Adrenal gland (tissue), 9 donors: ENCODE measurements at regions not wholly inside any gene's neighbourhood (a gene's known extent, or its start where the extent isn't known, plus 50 kb on each side); places are given as distances from the start of the nearest gene placed in this dataset.

ENCODE experiments used
- DNase-seq, 7 donors: peaks; one replicate each; pipeline ENCODE4 v3.0.0-alpha.2; 2019 to 2020
- H3K27ac ChIP-seq, 5 donors: fragments of 200-600 bp; sonication (generic) in 4 of 5; 1 replicate in 3 of 5; 2 replicates in 2 of 5; pipeline versions ENCODE4 v1.5.1 to v1.8.0; 2016 to 2020; ENCODE audit warnings: mild to moderate bottlenecking in 1 of 5
- H3K27me3 ChIP-seq: fragments of 200-600 bp; 2 replicates; pipeline ENCODE4 v1.8.0; 2021
- H3K36me3 ChIP-seq, 2 donors: fragments of 200-600 bp; replicated peaks in 1 of 2; 1 replicate in 1 of 2; 2 replicates in 1 of 2; pipeline versions ENCODE4 v1.5.1 to v1.8.0; 2018 to 2022
- H3K4me1 ChIP-seq, 2 donors: fragments of 200-600 bp; replicated peaks in 1 of 2; 1 replicate in 1 of 2; 2 replicates in 1 of 2; pipeline versions ENCODE4 v1.5.1 to v1.8.0; 2018 to 2021
- H3K4me3 ChIP-seq, 4 donors: fragments of 200-600 bp; sonication (generic) in 3 of 4; one replicate each; pipeline ENCODE4 v1.5.1; 2016 to 2018
- H3K9me3 ChIP-seq, 3 donors: fragments of 200-600 bp; sonication (generic) in 1 of 3; replicated peaks in 1 of 3; 1 replicate in 2 of 3; 2 replicates in 1 of 3; pipeline versions ENCODE4 v1.5.1 to v1.8.0; 2016 to 2021
- CTCF ChIP-seq, 6 experiments: fragments of 450-650 bp in 4 of 6; fragments of 200-600 bp in 2 of 6; sonication (generic) in 1 of 6; IDR thresholded peaks; 1 replicate in 5 of 6; 2 replicates in 1 of 6; pipeline versions ENCODE4 v1.5.1 to v1.8.0; 2016 to 2021; ENCODE audit warnings: antibody characterized with exemption in 6 of 6, mild to moderate bottlenecking in 2 of 6, moderate library complexity in 1 of 6
- POLR2A ChIP-seq, 2 donors: fragments of 450-650 bp; IDR thresholded peaks; one replicate each; pipeline ENCODE4 v1.6.1; 2017; ENCODE audit warnings: antibody characterized with exemption in 2 of 2, mild to moderate bottlenecking in 2 of 2, moderate library complexity in 1 of 2
- WGBS, 4 donors: extraction: QIAGEN DNeasy Blood & Tissue Kit in 2 of 4; methylation state at CpG; one replicate each; pipeline versions ENCODE4 v1.1.5 to v1.1.7; 2013 to 2017; 5-methylcytosine and 5-hydroxymethylcytosine counted together
- intact Hi-C, 2 donors: fragments of 100-400 bp; cut with DNase I; formaldehyde crosslinking; loops; one replicate each; pipeline versions ENCODE4 v1.14.1 to v1.15.0; 2022 to 2023
- donor health status: healthy with polysubstance abuse.
- donor health status: Bipolar disorder and iron deficiency.
- donor health status: DM: yes; HTN: yes; CAD: no.
- donor health status: DM: no; HTN: no; CAD: no.
- donor health status: DM: no; HTN: no; CAD: no.

GRCh38 chr14:101232340-101233020, 328.8 kb upstream of the DIO3 start:
- H3K9me3 ChIP-seq: no peaks in the 10 kb centered on the region
- peak in 1 of 7 donors; percentile 9 for DNase-seq
- 83 to 88% (median 87%) methylated on average over 21 of the region's 21 CpGs for WGBS, 4 donors

GRCh38 chr14:101233021-101233366, 328.3 kb upstream of the DIO3 start:
- Histone ChIP-seq H3K27ac (no peak overlapping the region), H3K27me3 (no peaks in the 10 kb centered on the region), H3K4me3 (no peak overlapping the region), H3K36me3 (no peaks in the 10 kb centered on the region), H3K4me1 (no peaks in the 10 kb centered on the region), H3K9me3 (no peaks in the 10 kb centered on the region)
- DNase-seq: peak in 1 of 7 donors; percentile 11
- intact Hi-C loops: loop anchor here (10.0 kb wide), 4 partner anchors 168 to 578 kb away; partner anchors contain the start of gene RTL1 (in 1 of the 2)
- TF ChIP-seq POLR2A (IDR thresholded peaks at IDR 0.05): no peak
- no peak for TF ChIP-seq CTCF (IDR thresholded peaks at IDR 0.05)
- 54 to 70% (median 67%) methylated on average over 14 to 15 of the region's 15 CpGs for WGBS, 4 donors

More at GRCh38 chr14:101232340-101233020, 328.8 kb upstream of the DIO3 start:
- intact Hi-C loops: loop anchor here (10.0 kb wide), 4 partner anchors 168 to 578 kb away; partner anchors contain the start of gene RTL1 (in 1 of the 2)
- no peaks in the 10 kb centered on the region for H3K27me3 ChIP-seq
- no peak overlapping the region for H3K27ac ChIP-seq
- H3K4me1 ChIP-seq: no peaks in the 10 kb centered on the region
- no peak for TF ChIP-seq POLR2A (IDR thresholded peaks at IDR 0.05)
- no peak for TF ChIP-seq CTCF (IDR thresholded peaks at IDR 0.05)
- no peak overlapping the region for H3K4me3 ChIP-seq
- H3K36me3 ChIP-seq: no peaks in the 10 kb centered on the region

GRCh38 chr14:101233391-101233790, 327.9 kb upstream of the DIO3 start:
- H3K9me3 ChIP-seq: no peaks in the 10 kb centered on the region
- no peak overlapping the region for H3K4me3 ChIP-seq
- no peaks in the 10 kb centered on the region for H3K4me1 ChIP-seq
- 74 to 81% (median 79%) methylated on average over 11 to 12 of the region's 12 CpGs for WGBS, 4 donors
- peak in 1 of 7 donors; percentile 8 for DNase-seq
- no peak overlapping the region for H3K27ac ChIP-seq
- TF ChIP-seq CTCF (IDR thresholded peaks at IDR 0.05) (no peak), POLR2A (IDR thresholded peaks at IDR 0.05) (no peak)
- H3K27me3 ChIP-seq: no peaks in the 10 kb centered on the region
- no peaks in the 10 kb centered on the region for H3K36me3 ChIP-seq
- intact Hi-C loops: loop anchor here (10.0 kb wide), 4 partner anchors 169 to 579 kb away; partner anchors contain the start of gene RTL1 (in 1 of the 2)

- no peak overlapping the region for H3K4me3 ChIP-seq
- no peaks in the 10 kb centered on the region for H3K4me1 ChIP-seq
- intact Hi-C loops: loop anchor here (10.0 kb wide), 4 partner anchors 169 to 579 kb away; partner anchors contain the start of gene RTL1 (in 1 of the 2)
- no peak overlapping the region for H3K27ac ChIP-seq
- no peaks in the 10 kb centered on the region for H3K27me3 ChIP-seq
- H3K36me3 ChIP-seq: no peaks in the 10 kb centered on the region
- peak in 1 of 7 donors; percentile 7 for DNase-seq
- 84 to 91% (median 88%) methylated on average over 3 to 7 of the region's 7 CpGs for WGBS, 4 donors
- no peaks in the 10 kb centered on the region for H3K9me3 ChIP-seq
- TF ChIP-seq CTCF (IDR thresholded peaks at IDR 0.05): no peak
- no peak for TF ChIP-seq POLR2A (IDR thresholded peaks at IDR 0.05)
These were observed 327.5 kb upstream of the DIO3 start for GRCh38 chr14:101233808-101234207.
